K562 (cell line): ENCODE measurements at regions not wholly inside any gene's neighbourhood (a gene's known extent, or its start where the extent isn't known, plus 50 kb on each side); places are given as distances from the start of the nearest gene placed in this dataset.
A peak's percentile ranks its signal among the peaks of the same experiment; 100 is the strongest.

Experiments used
- CBX3 ChIP-seq, 2 experiments: IDR thresholded peaks; 1 replicate in 1 of 2; 2 replicates in 1 of 2; pipeline ENCODE4 v1.6.1; 2012; ENCODE audit warnings: inconsistent platforms in 2 of 2, low read length in 2 of 2, borderline replicate concordance in 1 of 2, control low read depth in 1 of 2
- CTBP1 ChIP-seq: fragments of 450-650 bp; IDR thresholded peaks from 2 replicates; pipeline ENCODE4 v1.6.1; 2016; ENCODE audit warnings: borderline replicate concordance
- DMBX1 ChIP-seq: fragments of 250-450 bp; sonication (Bioruptor Pico); IDR thresholded peaks from 2 replicates; pipeline ENCODE4 v1.8.0; 2022; ENCODE audit warnings: inconsistent platforms, mild to moderate bottlenecking, moderate library complexity, borderline replicate concordance
- EGR1 ChIP-seq: fragments of 450-650 bp; conservative IDR thresholded peaks from 2 replicates; pipeline ENCODE4 v1.6.1; 2017; ENCODE audit warnings: mild to moderate bottlenecking
- HMBOX1 ChIP-seq: sonication (generic); IDR thresholded peaks from 2 replicates; pipeline ENCODE4 v1.6.1; 2016
- HMGN3 ChIP-seq: IDR thresholded peaks from 2 replicates; pipeline ENCODE4 v1.6.1; 2011; ENCODE audit warnings: borderline replicate concordance, low read depth, mild to moderate bottlenecking, mixed read lengths, low read length; ENCODE audit not compliant: insufficient read length; ENCODE audit errors: extremely low read depth
- MAFG ChIP-seq: fragments of 450-650 bp; conservative IDR thresholded peaks from 2 replicates; pipeline ENCODE4 v1.6.1; 2016; ENCODE audit warnings: missing genetic modification characterization, missing compliant biosample characterization
- MYC ChIP-seq, 2 experiments: fragments of 250-450 bp in 1 of 2; sonication (Bioruptor Pico) in 1 of 2; IDR thresholded peaks; 2 replicates each; pipeline versions ENCODE4 v1.5.1 to v1.6.1; 2012 to 2021; ENCODE audit warnings: low read depth in 2 of 2, borderline replicate concordance in 1 of 2, improper control_type of control experiment in 1 of 2, low read length in 1 of 2, mild to moderate bottlenecking in 1 of 2, moderate library complexity in 1 of 2
- PRMT5 ChIP-seq: sonication (generic); formaldehyde crosslinking; IDR thresholded peaks from 2 replicates; pipeline ENCODE4 v1.5.0; 2020; ENCODE audit warnings: missing genetic modification reagents
- SMARCE1 ChIP-seq: fragments of 450-650 bp; IDR thresholded peaks from 2 replicates; pipeline ENCODE4 v1.7.1; 2016; ENCODE audit warnings: mild to moderate bottlenecking
- TBL1XR1 ChIP-seq, 2 experiments: IDR thresholded peaks; 2 replicates each; pipeline ENCODE4 v1.6.1; 2012; ENCODE audit warnings: improper control_type of control experiment in 2 of 2, low read length in 2 of 2, mild to moderate bottlenecking in 1 of 2
- TEAD1 ChIP-seq, 2 experiments: fragments of 450-650 bp in 1 of 2; sonication (generic) in 1 of 2; formaldehyde crosslinking; IDR thresholded peaks; 2 replicates each; pipeline versions ENCODE4 v1.4.0 to v1.8.0; 2020 to 2022; ENCODE audit warnings: mild to moderate bottlenecking in 2 of 2, missing genetic modification reagents in 1 of 2
- UBTF ChIP-seq, 2 experiments: IDR thresholded peaks; 2 replicates each; pipeline ENCODE4 v1.6.1; 2012; ENCODE audit warnings: improper control_type of control experiment in 2 of 2, low read depth in 2 of 2, low read length in 2 of 2, borderline replicate concordance in 1 of 2
- YY1 ChIP-seq, 3 experiments: IDR thresholded peaks; 2 replicates each; pipeline ENCODE4 v1.6.1; 2011; ENCODE audit warnings: low read length in 2 of 3, mild to moderate bottlenecking in 2 of 3, moderate library complexity in 2 of 3, borderline replicate concordance in 1 of 3, control low read depth in 1 of 3, low read depth in 1 of 3; ENCODE audit not compliant: insufficient read depth in 3 of 3, insufficient replicate concordance in 2 of 3, control insufficient read depth in 1 of 3, insufficient read length in 1 of 3; ENCODE audit errors: extremely low read depth in 1 of 3
- ZNF3 ChIP-seq: fragments of 250-450 bp; sonication (Bioruptor Pico); IDR thresholded peaks from 2 replicates; pipeline ENCODE4 v1.5.0; 2021; ENCODE audit warnings: mild to moderate bottlenecking, moderate library complexity
- ZNF589 ChIP-seq: fragments of 200-800 bp; sonication (Bioruptor generic); IDR thresholded peaks from 2 replicates; pipeline ENCODE4 v1.6.1; 2016; ENCODE audit warnings: low read depth, missing genetic modification characterization, missing compliant biosample characterization
- ZNF77 ChIP-seq: fragments of 250-450 bp; sonication (Bioruptor Pico); IDR thresholded peaks from 2 replicates; pipeline ENCODE4 v1.5.0; 2020
- TF ChIP-seq, protein P1 (sequence below): fragments of 450-650 bp; IDR thresholded peaks from 2 replicates; pipeline ENCODE4 v1.6.1; 2017; ENCODE audit warnings: antibody characterized with exemption, mild to moderate bottlenecking

DNA sequence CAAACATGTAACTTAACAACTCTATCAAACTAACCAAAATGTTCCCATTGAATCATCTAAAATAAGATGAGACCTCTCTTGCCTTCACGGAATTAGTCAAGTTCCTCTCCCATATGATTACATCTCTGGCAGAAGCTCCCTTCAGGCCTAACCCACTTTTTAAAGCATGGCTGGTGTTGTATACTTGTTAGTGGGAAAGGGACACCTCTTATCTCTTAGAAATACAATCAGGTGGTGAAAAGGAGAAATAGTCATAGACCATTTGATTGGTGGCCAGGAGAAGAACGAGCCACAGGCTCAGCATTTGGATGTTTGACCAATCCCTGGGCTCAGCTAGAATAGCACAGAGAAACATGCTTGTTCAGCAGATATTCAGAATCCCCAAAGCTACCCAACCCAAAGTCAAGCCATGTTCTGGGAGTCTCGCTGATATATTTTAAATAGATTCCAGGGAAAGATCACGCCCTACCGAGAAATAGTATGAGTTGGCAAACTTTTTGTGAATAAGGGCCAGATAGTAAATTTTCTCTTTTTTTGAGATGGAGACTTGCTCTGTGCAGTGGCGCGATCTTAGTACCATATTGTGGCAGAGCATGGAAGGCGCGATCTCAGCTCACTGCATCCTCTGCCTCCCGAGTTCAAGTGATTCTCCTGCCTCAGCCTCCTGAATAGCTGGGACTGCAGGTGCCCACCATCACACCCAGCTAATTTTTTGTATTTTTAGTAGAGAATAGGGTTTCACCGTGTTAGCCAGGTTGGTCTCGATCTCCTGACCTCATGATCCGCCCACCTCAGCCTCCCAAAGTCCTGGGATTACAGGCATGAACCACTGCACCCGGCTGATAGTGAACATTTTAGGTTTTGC, 126.3 kb upstream of the MYLIP start (continued):
- peak in 1 of 2 experiments; percentile 21; a peak in 1 of 4 replicates for TF ChIP-seq TEAD1 (CRISPR knock-in tag; IDR thresholded peaks at IDR 0.05)
- no peak for TF ChIP-seq PRMT5 (CRISPR knock-in tag)
- peak; percentile 63; the same call in 1 of the 2 replicates for TF ChIP-seq CTBP1
- TF ChIP-seq YY1 (IDR thresholded peaks at IDR 0.05; ENCODE audit: borderline replicate concordance in 1 of 3, control insufficient read depth in 1 of 3, extremely low read depth in 1 of 3, insufficient read depth in 3 of 3, insufficient read length in 1 of 3, insufficient replicate concordance in 2 of 3, low read depth in 1 of 3, low read length in 2 of 3) = peak in 1 of 3 experiments; percentile 7
- TF ChIP-seq, protein P1, sequence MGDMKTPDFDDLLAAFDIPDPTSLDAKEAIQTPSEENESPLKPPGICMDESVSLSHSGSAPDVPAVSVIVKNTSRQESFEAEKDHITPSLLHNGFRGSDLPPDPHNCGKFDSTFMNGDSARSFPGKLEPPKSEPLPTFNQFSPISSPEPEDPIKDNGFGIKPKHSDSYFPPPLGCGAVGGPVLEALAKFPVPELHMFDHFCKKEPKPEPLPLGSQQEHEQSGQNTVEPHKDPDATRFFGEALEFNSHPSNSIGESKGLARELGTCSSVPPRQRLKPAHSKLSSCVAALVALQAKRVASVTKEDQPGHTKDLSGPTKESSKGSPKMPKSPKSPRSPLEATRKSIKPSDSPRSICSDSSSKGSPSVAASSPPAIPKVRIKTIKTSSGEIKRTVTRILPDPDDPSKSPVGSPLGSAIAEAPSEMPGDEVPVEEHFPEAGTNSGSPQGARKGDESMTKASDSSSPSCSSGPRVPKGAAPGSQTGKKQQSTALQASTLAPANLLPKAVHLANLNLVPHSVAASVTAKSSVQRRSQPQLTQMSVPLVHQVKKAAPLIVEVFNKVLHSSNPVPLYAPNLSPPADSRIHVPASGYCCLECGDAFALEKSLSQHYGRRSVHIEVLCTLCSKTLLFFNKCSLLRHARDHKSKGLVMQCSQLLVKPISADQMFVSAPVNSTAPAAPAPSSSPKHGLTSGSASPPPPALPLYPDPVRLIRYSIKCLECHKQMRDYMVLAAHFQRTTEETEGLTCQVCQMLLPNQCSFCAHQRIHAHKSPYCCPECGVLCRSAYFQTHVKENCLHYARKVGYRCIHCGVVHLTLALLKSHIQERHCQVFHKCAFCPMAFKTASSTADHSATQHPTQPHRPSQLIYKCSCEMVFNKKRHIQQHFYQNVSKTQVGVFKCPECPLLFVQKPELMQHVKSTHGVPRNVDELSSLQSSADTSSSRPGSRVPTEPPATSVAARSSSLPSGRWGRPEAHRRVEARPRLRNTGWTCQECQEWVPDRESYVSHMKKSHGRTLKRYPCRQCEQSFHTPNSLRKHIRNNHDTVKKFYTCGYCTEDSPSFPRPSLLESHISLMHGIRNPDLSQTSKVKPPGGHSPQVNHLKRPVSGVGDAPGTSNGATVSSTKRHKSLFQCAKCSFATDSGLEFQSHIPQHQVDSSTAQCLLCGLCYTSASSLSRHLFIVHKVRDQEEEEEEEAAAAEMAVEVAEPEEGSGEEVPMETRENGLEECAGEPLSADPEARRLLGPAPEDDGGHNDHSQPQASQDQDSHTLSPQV = peak; percentile 93
- TF ChIP-seq ZNF3 = no peak
- no peak for TF ChIP-seq CBX3 (IDR thresholded peaks at IDR 0.05; ENCODE audit: borderline replicate concordance in 1 of 2, low read length in 2 of 2)
- TF ChIP-seq SMARCE1 = peak; percentile 49; the same call in 1 of the 2 replicates
- peak; percentile 67 for TF ChIP-seq HMBOX1
- peak in 1 of 2 experiments; percentile 53; a peak in 1 of 4 replicates for TF ChIP-seq TBL1XR1 (IDR thresholded peaks at IDR 0.05; ENCODE audit: low read length in 2 of 2)
- TF ChIP-seq HMGN3 = peak; percentile 42
- TF ChIP-seq MAFG (tag) = peak; percentile 98
- TF ChIP-seq UBTF (IDR thresholded peaks at IDR 0.05; ENCODE audit: borderline replicate concordance in 1 of 2, low read depth in 2 of 2, low read length in 2 of 2) = no peak
- TF ChIP-seq MYC (IDR thresholded peaks at IDR 0.05; ENCODE audit: low read depth, low read length) = peak; percentile 69; the same call in 1 of the 2 replicates
- no peak for TF ChIP-seq MYC (CRISPR knock-in tag; IDR thresholded peaks at IDR 0.05; ENCODE audit: borderline replicate concordance, low read depth)
- TF ChIP-seq ZNF77 (CRISPR knock-in tag) = no peak
- TF ChIP-seq EGR1 = peak; percentile 60
- TF ChIP-seq DMBX1 = peak; percentile 37; the same call in 1 of the 2 replicates
- peak; percentile 57; the same call in 1 of the 2 replicates for TF ChIP-seq ZNF589 (CRISPR knock-in tag)
